ENCODE measurements at regions not wholly inside any gene's neighbourhood (a gene's known extent, or its start where the extent isn't known, plus 50 kb on each side); places are given as distances from the start of the nearest gene placed in this dataset.

- TF ChIP-seq POLR2A (IDR thresholded peaks at IDR 0.05) (no peak), CTCF (IDR thresholded peaks at IDR 0.05) (no peak), POLR2AphosphoS5 (IDR thresholded peaks at IDR 0.05) (no peak), EP300 (IDR thresholded peaks at IDR 0.05) (no peak)
These were observed 470.0 kb downstream of the CBLN4 start for GRCh38 chr20:55535366-55535765.
